ENCODE measurements at regions not wholly inside any gene's neighbourhood (a gene's known extent, or its start where the extent isn't known, plus 50 kb on each side); places are given as distances from the start of the nearest gene placed in this dataset.

DNA sequence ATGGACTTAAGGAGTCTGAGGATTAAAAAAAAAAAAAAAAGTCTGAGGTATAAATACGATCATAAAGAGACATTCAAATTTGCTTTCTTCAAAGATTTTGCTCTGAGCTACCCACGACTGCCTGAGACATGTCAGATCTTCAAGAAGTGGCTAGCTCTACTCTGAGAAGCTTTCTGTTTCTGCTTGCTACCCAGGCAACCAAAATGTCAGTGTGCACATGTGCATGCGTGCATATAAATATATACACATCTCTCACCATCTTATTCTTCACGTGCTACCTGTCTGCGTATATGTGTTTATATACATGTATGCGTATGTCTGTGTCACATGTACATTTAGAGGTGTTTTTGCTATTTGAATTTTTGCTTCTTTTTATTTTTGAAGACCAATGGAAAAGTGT, 299.6 kb upstream of the STXBP5 start:
- ATAC-seq: no peak
- intact Hi-C loops (cut with micrococcal nuclease): no loop called here
- DNase-seq: no peak
- POLR2A ChIA-PET: no interaction called here
- Histone ChIP-seq H3K4me3 (ENCODE audit: low read length) (no peak overlapping the region), H3K36me3 (ENCODE audit: control insufficient read depth in 2 of 3, insufficient read depth in 3 of 3, low read length in 3 of 3) (no peaks in the 10 kb centered on the region), H3K27me3 (ENCODE audit: control insufficient read depth in 2 of 2, insufficient read depth in 2 of 2, low read length in 2 of 2) (peaks cover 0 to 5% of the 10 kb centered on the region in 2 donors), H3K9me3 (ENCODE audit: control insufficient read depth in 2 of 3, low read length in 3 of 3) (no peaks in the 10 kb centered on the region), H3K4me1 (ENCODE audit: control insufficient read depth in 2 of 2, insufficient read depth in 2 of 2, low read length in 2 of 2) (no peaks in the 10 kb centered on the region), H3K27ac (ENCODE audit: low read depth, low read length) (no peak overlapping the region)
- CTCF ChIA-PET: interaction anchor here (0.7 to 4.5 kb wide), 3 partner anchors 378 to 445 kb away, joined by 4 to 15 read pairs (median 9); no protein-coding TSS in a partner anchor
- peaks cover 0 to 2% (median 0%) of the 10 kb centered on the region in 7 donors for H3K4me1 Mint-ChIP-seq
- no peak overlapping the region for H3K27ac Mint-ChIP-seq
- no peaks in the 10 kb centered on the region for H3K9me3 Mint-ChIP-seq
- no peaks in the 10 kb centered on the region for H3K27me3 Mint-ChIP-seq
- H3K4me3 Mint-ChIP-seq: no peak overlapping the region
- no peaks in the 10 kb centered on the region for H3K36me3 Mint-ChIP-seq

DNA sequence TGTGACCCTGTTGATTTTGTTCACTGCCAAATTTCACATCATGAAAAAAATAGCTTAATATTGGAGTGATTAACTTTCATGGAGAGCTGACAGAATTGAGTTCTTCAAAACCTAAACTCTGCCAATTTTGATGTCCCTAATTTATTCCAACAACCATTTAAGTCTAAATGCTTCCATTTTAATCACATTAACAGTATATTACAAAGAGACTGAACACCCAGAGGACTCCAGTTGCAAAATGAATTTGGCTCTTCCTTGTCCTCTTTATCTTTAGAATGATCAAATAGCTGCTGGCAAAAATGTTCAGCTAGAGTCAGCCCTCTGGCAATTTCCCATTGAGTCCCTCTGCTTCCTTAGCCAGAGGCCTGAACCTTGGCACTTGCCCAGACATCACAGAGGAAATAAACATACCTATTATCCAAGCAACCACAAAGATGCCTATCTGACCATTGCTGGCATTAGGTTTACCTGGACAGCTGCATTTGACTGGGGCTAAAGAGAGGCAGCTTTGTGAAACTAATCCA, 299.0 kb upstream of the STXBP5 start:
- Mint-ChIP-seq H3K4me1 (peaks cover 0 to 2% (median 0%) of the 10 kb centered on the region in 7 donors), H3K27me3 (no peaks in the 10 kb centered on the region), H3K9me3 (no peaks in the 10 kb centered on the region), H3K27ac (no peak overlapping the region), H3K36me3 (peaks cover 0 to under 1% (median 0%) of the 10 kb centered on the region in 5 donors), H3K4me3 (no peak overlapping the region)
- ChIA-PET CTCF (interaction anchor here (0.7 to 4.5 kb wide), 2 partner anchors 380 to 445 kb away, joined by 4 to 15 read pairs; no protein-coding TSS in a partner anchor), POLR2A (interaction anchor here (0.7 kb wide), 1 partner anchor 298 kb away, joined by 3 read pairs; no protein-coding TSS in a partner anchor)
- intact Hi-C loops (cut with micrococcal nuclease): no loop called here
- no peaks in the 10 kb centered on the region for H3K4me1 ChIP-seq (ENCODE audit: control insufficient read depth in 2 of 2, insufficient read depth in 2 of 2, low read length in 2 of 2)
- DNase-seq (no peak), ATAC-seq (no peak)
- H3K4me3 ChIP-seq (ENCODE audit: low read length): no peak overlapping the region
- no peak overlapping the region for H3K27ac ChIP-seq (ENCODE audit: low read depth, low read length)
- peaks cover 0 to 5% of the 10 kb centered on the region in 2 donors for H3K27me3 ChIP-seq (ENCODE audit: control insufficient read depth in 2 of 2, insufficient read depth in 2 of 2, low read length in 2 of 2)
- H3K36me3 ChIP-seq (ENCODE audit: control insufficient read depth in 2 of 3, insufficient read depth in 3 of 3, low read length in 3 of 3): no peaks in the 10 kb centered on the region
- no peaks in the 10 kb centered on the region for H3K9me3 ChIP-seq (ENCODE audit: control insufficient read depth in 2 of 3, low read length in 3 of 3)

DNA sequence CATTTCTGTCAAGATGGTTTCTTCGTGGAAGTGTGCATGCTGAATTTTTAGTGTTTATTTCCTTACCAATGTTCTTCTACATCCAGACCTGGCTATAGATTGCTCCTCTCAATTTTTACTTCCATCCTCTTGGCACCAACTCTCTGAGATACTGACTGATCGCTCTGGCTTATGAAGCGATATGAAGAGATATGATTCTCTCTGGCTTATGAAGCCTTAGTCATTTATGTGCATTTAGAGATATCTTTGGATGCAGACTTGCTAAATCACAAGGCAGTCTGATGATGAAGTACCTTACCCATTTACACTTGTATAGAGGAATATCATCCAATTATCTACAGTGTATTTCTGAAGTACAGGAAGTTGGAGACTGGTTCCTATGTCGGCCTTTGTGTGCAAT, 295.4 kb upstream of the STXBP5 start:
- Mint-ChIP-seq H3K27me3 (peaks cover 0 to 12% (median under 1%) of the 10 kb centered on the region in 5 donors), H3K9me3 (no peaks in the 10 kb centered on the region), H3K27ac (no peak overlapping the region), H3K36me3 (peaks cover 0 to 4% (median 0%) of the 10 kb centered on the region in 5 donors), H3K4me1 (peaks cover 0 to under 1% (median 0%) of the 10 kb centered on the region in 7 donors), H3K4me3 (no peak overlapping the region)
- no peaks in the 10 kb centered on the region for H3K9me3 ChIP-seq (ENCODE audit: control insufficient read depth in 2 of 3, low read length in 3 of 3)
- H3K27ac ChIP-seq (ENCODE audit: low read depth, low read length): no peak overlapping the region
- POLR2A ChIA-PET: no interaction called here
- CTCF ChIA-PET: no interaction called here
- H3K36me3 ChIP-seq (ENCODE audit: control insufficient read depth in 2 of 3, insufficient read depth in 3 of 3, low read length in 3 of 3): no peaks in the 10 kb centered on the region
- H3K27me3 ChIP-seq (ENCODE audit: control insufficient read depth in 2 of 2, insufficient read depth in 2 of 2, low read length in 2 of 2): peaks cover 0 to 5% of the 10 kb centered on the region in 2 donors
- intact Hi-C loops (cut with micrococcal nuclease): no loop called here
- ATAC-seq (no peak), DNase-seq (no peak)
- H3K4me3 ChIP-seq (ENCODE audit: low read length): no peak overlapping the region
- H3K4me1 ChIP-seq (ENCODE audit: control insufficient read depth in 2 of 2, insufficient read depth in 2 of 2, low read length in 2 of 2): no peaks in the 10 kb centered on the region

DNA sequence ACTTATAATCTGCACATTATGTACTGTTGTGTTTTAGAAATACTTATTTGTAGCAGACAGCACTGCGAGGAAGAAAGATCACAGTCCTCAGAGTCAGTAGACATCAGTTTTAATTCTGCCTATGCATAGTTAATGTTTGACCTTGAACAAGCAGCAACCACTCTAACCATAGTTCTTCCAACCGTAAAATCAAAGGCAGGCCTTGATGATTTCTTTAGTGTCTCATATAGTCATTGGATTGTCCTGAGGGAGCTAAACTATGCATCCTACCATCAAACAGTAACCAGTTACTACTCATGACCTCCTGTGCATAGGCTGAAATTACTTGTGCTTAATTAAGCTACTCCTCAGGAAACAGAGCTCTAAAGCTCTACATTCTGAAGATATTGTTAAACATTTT, 294.8 kb upstream of the STXBP5 start:
- Mint-ChIP-seq H3K9me3 (no peaks in the 10 kb centered on the region), H3K27ac (no peak overlapping the region), H3K4me3 (no peak overlapping the region), H3K27me3 (peaks cover 0 to 17% (median 6%) of the 10 kb centered on the region in 5 donors), H3K4me1 (peaks cover 0 to 6% (median 4%) of the 10 kb centered on the region in 7 donors), H3K36me3 (peaks cover 0 to 4% (median 0%) of the 10 kb centered on the region in 5 donors)
- intact Hi-C loops (cut with micrococcal nuclease): no loop called here
- DNase-seq (no peak), ATAC-seq (no peak)
- ChIA-PET POLR2A (no interaction called here), CTCF (no interaction called here)
- peaks cover 0 to under 1% of the 10 kb centered on the region in 2 donors for H3K27me3 ChIP-seq (ENCODE audit: control insufficient read depth in 2 of 2, insufficient read depth in 2 of 2, low read length in 2 of 2)
- no peaks in the 10 kb centered on the region for H3K4me1 ChIP-seq (ENCODE audit: control insufficient read depth in 2 of 2, insufficient read depth in 2 of 2, low read length in 2 of 2)
- H3K9me3 ChIP-seq (ENCODE audit: control insufficient read depth in 2 of 3, low read length in 3 of 3): no peaks in the 10 kb centered on the region
- H3K27ac ChIP-seq (ENCODE audit: low read depth, low read length): no peak overlapping the region
- H3K4me3 ChIP-seq (ENCODE audit: low read length): no peak overlapping the region
- H3K36me3 ChIP-seq (ENCODE audit: control insufficient read depth in 2 of 3, insufficient read depth in 3 of 3, low read length in 3 of 3): no peaks in the 10 kb centered on the region

DNA sequence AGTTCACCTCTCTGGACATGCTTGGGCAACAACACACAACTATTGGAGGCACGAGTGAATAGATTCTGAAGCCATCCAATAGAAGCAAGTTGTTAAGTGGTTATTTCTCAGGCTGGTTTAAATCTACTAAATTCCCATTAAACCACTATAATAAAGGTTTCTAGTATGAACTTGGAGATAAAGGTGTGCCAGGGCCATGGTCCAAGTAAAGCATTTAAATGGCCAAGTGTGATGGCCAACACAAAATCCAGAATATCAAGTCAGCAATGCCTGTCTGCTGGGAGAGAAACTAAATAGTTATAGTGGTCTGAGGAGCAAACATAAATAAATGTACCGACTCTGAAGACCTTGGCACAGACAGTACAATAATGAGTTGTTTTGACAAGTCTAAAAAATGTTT, 294.3 kb upstream of the STXBP5 start:
- Mint-ChIP-seq H3K4me1 (peaks cover 0 to 6% (median 4%) of the 10 kb centered on the region in 7 donors), H3K9me3 (no peaks in the 10 kb centered on the region), H3K27ac (no peak overlapping the region), H3K27me3 (peaks cover 0 to 17% (median 11%) of the 10 kb centered on the region in 5 donors), H3K36me3 (peaks cover 0 to 4% (median 0%) of the 10 kb centered on the region in 5 donors), H3K4me3 (no peak overlapping the region)
- ChIA-PET CTCF (no interaction called here), POLR2A (no interaction called here)
- H3K4me3 ChIP-seq (ENCODE audit: low read length): no peak overlapping the region
- ATAC-seq: no peak
- no peaks in the 10 kb centered on the region for H3K9me3 ChIP-seq (ENCODE audit: control insufficient read depth in 2 of 3, low read length in 3 of 3)
- H3K4me1 ChIP-seq (ENCODE audit: control insufficient read depth in 2 of 2, insufficient read depth in 2 of 2, low read length in 2 of 2): no peaks in the 10 kb centered on the region
- H3K27me3 ChIP-seq (ENCODE audit: control insufficient read depth in 2 of 2, insufficient read depth in 2 of 2, low read length in 2 of 2): no peaks in the 10 kb centered on the region
- intact Hi-C loops (cut with micrococcal nuclease): no loop called here
- no peak for DNase-seq
- no peaks in the 10 kb centered on the region for H3K36me3 ChIP-seq (ENCODE audit: control insufficient read depth in 2 of 3, insufficient read depth in 3 of 3, low read length in 3 of 3)
- H3K27ac ChIP-seq (ENCODE audit: low read depth, low read length): no peak overlapping the region

DNA sequence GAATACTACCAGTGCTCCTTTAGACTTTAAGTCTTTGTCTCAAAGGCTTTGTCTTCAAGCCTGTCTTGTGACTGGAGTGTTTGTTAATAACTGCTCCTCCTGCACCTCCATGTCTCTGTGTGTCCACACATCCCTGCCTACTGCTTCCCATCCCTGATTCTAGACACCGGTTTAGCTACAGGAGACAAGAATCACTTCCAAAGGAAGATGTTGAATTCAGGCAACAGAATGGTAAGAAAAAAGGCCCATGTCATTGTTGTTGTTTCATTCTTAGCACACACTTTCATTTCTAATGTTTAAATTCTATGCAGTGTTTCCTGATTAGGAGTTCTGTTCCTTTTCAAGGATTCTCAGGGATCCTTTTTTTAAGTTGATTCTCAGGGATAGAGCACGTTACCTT, 293.6 kb upstream of the STXBP5 start:
- POLR2A ChIA-PET: no interaction called here
- Histone ChIP-seq H3K9me3 (ENCODE audit: control insufficient read depth in 2 of 3, low read length in 3 of 3) (no peaks in the 10 kb centered on the region), H3K4me3 (ENCODE audit: low read length) (no peak overlapping the region), H3K4me1 (ENCODE audit: control insufficient read depth in 2 of 2, insufficient read depth in 2 of 2, low read length in 2 of 2) (no peaks in the 10 kb centered on the region), H3K27ac (ENCODE audit: low read depth, low read length) (no peak overlapping the region), H3K36me3 (ENCODE audit: control insufficient read depth in 2 of 3, insufficient read depth in 3 of 3, low read length in 3 of 3) (no peaks in the 10 kb centered on the region), H3K27me3 (ENCODE audit: control insufficient read depth in 2 of 2, insufficient read depth in 2 of 2, low read length in 2 of 2) (no peaks in the 10 kb centered on the region)
- DNase-seq (no peak), ATAC-seq (no peak)
- Mint-ChIP-seq H3K4me1 (peaks cover 0 to 6% (median 4%) of the 10 kb centered on the region in 7 donors), H3K27me3 (peaks cover 0 to 17% (median 11%) of the 10 kb centered on the region in 5 donors), H3K27ac (no peak overlapping the region), H3K9me3 (no peaks in the 10 kb centered on the region), H3K4me3 (no peak overlapping the region), H3K36me3 (peaks cover 0 to 4% (median 0%) of the 10 kb centered on the region in 5 donors)
- CTCF ChIA-PET: no interaction called here
- intact Hi-C loops (cut with micrococcal nuclease): no loop called here

DNA sequence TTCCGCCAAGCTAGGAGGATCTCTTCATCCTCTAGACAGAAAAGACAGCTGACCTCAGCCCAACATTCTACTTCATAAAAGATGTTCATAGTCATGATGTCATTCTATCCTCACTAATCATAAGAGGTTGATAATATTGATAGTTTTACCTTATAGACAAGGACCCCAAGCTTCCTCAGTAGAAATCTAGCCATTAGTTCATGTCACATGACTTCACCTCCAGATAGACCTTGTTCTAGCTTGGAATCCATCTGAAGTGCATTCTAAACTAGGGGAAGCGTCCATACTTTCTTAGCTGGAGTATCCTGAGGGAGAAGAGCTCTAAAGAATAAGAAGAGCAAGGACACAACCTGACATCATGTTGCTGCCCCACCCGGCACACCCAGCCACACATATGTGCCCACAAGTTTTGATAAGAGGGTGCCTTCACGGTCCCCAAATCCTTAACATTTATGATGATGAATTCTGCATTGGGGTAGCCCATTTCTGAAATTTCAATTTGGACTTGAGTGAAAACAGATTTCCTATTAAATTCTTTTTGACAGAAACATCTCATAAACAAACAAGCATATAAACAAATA, 292.5 kb upstream of the STXBP5 start:
- Mint-ChIP-seq H3K27ac (no peak overlapping the region), H3K36me3 (peaks cover 0 to 4% (median 0%) of the 10 kb centered on the region in 5 donors), H3K4me3 (no peak overlapping the region), H3K27me3 (peaks cover 0 to 17% (median 11%) of the 10 kb centered on the region in 5 donors), H3K9me3 (no peaks in the 10 kb centered on the region), H3K4me1 (peaks cover 0 to 6% (median 4%) of the 10 kb centered on the region in 7 donors)
- H3K27ac ChIP-seq (ENCODE audit: low read depth, low read length): no peak overlapping the region
- CTCF ChIA-PET: no interaction called here
- no peaks in the 10 kb centered on the region for H3K36me3 ChIP-seq (ENCODE audit: control insufficient read depth in 2 of 3, insufficient read depth in 3 of 3, low read length in 3 of 3)
- intact Hi-C loops (cut with micrococcal nuclease): no loop called here
- ATAC-seq: no peak
- no peaks in the 10 kb centered on the region for H3K9me3 ChIP-seq (ENCODE audit: control insufficient read depth in 2 of 3, low read length in 3 of 3)
- no peaks in the 10 kb centered on the region for H3K4me1 ChIP-seq (ENCODE audit: control insufficient read depth in 2 of 2, insufficient read depth in 2 of 2, low read length in 2 of 2)
- DNase-seq: no peak
- POLR2A ChIA-PET: no interaction called here
- no peaks in the 10 kb centered on the region for H3K27me3 ChIP-seq (ENCODE audit: control insufficient read depth in 2 of 2, insufficient read depth in 2 of 2, low read length in 2 of 2)
- H3K4me3 ChIP-seq (ENCODE audit: low read length): no peak overlapping the region
